H1 (cell line): ENCODE measurements at regions not wholly inside any gene's neighbourhood (a gene's known extent, or its start where the extent isn't known, plus 50 kb on each side); places are given as distances from the start of the nearest gene placed in this dataset.

Experiments used
- CTCF ChIA-PET: fragments of 300-600 bp; sonication (Branson Sonifier 250); formaldehyde crosslinking; loops from one replicate; lab custom pipeline; 2021; ENCODE audit not compliant: partially characterized antibody; lab: Charles Lee
- POLR2A ChIA-PET: fragments of 300-600 bp; sonication (Branson Sonifier 250); formaldehyde crosslinking; loops from one replicate; lab custom pipeline; 2021; ENCODE audit warnings: inconsistent platforms; ENCODE audit not compliant: partially characterized antibody; lab: Charles Lee
- DNase-seq, 2 experiments: peaks; one replicate each; pipeline versions ENCODE4 v3.0.0 to v3.0.0-alpha.2; 2010 to 2022; ENCODE audit warnings: low spot score in 2 of 2, low read depth in 1 of 2, mixed read lengths in 1 of 2
- FAIRE-seq: peaks from 2 replicates; lab custom pipeline; 2011; peaks lifted over from hg19 to GRCh38; lab: Jason Lieb, UNC
- H2AFZ ChIP-seq: 2 replicates; pipeline ENCODE4 v1.8.1; 2012; ENCODE audit warnings: low read length, inconsistent platforms
- H2AK5ac ChIP-seq: 2 replicates; pipeline ENCODE4 v1.6.1; 2013; ENCODE audit warnings: low read depth, low read length
- H2BK120ac ChIP-seq: replicated peaks from 2 replicates; pipeline ENCODE3; 2013; ENCODE audit warnings: low read depth, low read length, inconsistent platforms
- H2BK12ac ChIP-seq: 2 replicates; pipeline ENCODE4 v1.6.1; 2013; ENCODE audit warnings: low read depth, low read length
- H2BK15ac ChIP-seq: 2 replicates; pipeline ENCODE4 v1.6.1; 2013; ENCODE audit warnings: low read length
- H2BK20ac ChIP-seq: 2 replicates; pipeline ENCODE4 v1.6.1; 2013; ENCODE audit warnings: low read length
- H2BK5ac ChIP-seq: 2 replicates; pipeline ENCODE4 v1.6.1; 2013; ENCODE audit warnings: low read depth, low read length
- H3K14ac ChIP-seq: 2 replicates; pipeline ENCODE4 v1.6.1; 2013; ENCODE audit warnings: inconsistent platforms; ENCODE audit not compliant: insufficient read length
- H3K18ac ChIP-seq: 2 replicates; pipeline ENCODE4 v1.6.1; 2013; ENCODE audit warnings: low read length; ENCODE audit errors: extremely low read depth
- H3K23ac ChIP-seq: 2 replicates; pipeline ENCODE4 v1.6.1; 2013; ENCODE audit warnings: inconsistent platforms; ENCODE audit not compliant: insufficient read length
- H3K23me2 ChIP-seq: 2 replicates; pipeline ENCODE4 v1.6.1; 2013; ENCODE audit warnings: low read depth, low read length
- H3K27ac ChIP-seq: 2 replicates; pipeline ENCODE4 v1.6.1; 2011; ENCODE audit warnings: low read depth, low read length, inconsistent platforms
- H3K27me3 ChIP-seq, 4 experiments: replicated peaks in 1 of 4; 1 replicate in 1 of 4; 2 replicates in 3 of 4; pipeline versions ENCODE4 v1.6.1 to v1.8.1; 2011 to 2013; ENCODE audit warnings: low read length in 3 of 4, mild to moderate bottlenecking in 3 of 4, inconsistent platforms in 2 of 4, mixed read lengths in 2 of 4, moderate library complexity in 1 of 4; ENCODE audit not compliant: control insufficient read depth in 3 of 4, insufficient read depth in 3 of 4; ENCODE audit errors: extremely low read depth in 1 of 4
- H3K36me3 ChIP-seq, 4 experiments: 2 replicates each; pipeline versions ENCODE4 v1.6.1 to v1.8.1; 2011 to 2013; ENCODE audit warnings: mild to moderate bottlenecking in 4 of 4, low read length in 3 of 4, moderate library complexity in 2 of 4, control low read depth in 1 of 4, inconsistent platforms in 1 of 4; ENCODE audit not compliant: insufficient read depth in 4 of 4, control insufficient read depth in 2 of 4
- H3K4ac ChIP-seq: replicated peaks from 2 replicates; pipeline ENCODE3; 2013; ENCODE audit warnings: low read length, low read depth, mixed read lengths, inconsistent platforms; ENCODE audit not compliant: insufficient read length
- H3K4me1 ChIP-seq, 4 experiments: replicated peaks in 1 of 4; 1 replicate in 1 of 4; 2 replicates in 3 of 4; pipeline versions ENCODE4 v1.6.1 to v1.8.1; 2011 to 2013; ENCODE audit warnings: low read length in 3 of 4, inconsistent platforms in 2 of 4, mixed read lengths in 1 of 4; ENCODE audit not compliant: insufficient read depth in 4 of 4, control insufficient read depth in 3 of 4
- H3K4me2 ChIP-seq, 2 experiments: 2 replicates each; pipeline versions ENCODE4 v1.6.1 to v1.8.1; 2011 to 2013; ENCODE audit warnings: low read depth in 2 of 2, low read length in 2 of 2, control low read depth in 1 of 2, inconsistent platforms in 1 of 2, mild to moderate bottlenecking in 1 of 2; ENCODE audit not compliant: insufficient read depth in 1 of 2
- H3K4me3 ChIP-seq, 4 experiments: fragments of 200-600, 300-600 bp in 1 of 4; sonication (generic), shearing (Covaris generic), sonication (Bioruptor Twin) in 1 of 4; 2 replicates each; pipeline versions ENCODE4 v1.5.1 to v1.8.1; 2011 to 2016; ENCODE audit warnings: low read length in 4 of 4, low read depth in 3 of 4, control low read depth in 2 of 4, inconsistent platforms in 2 of 4, mild to moderate bottlenecking in 2 of 4, mixed read lengths in 1 of 4, moderate library complexity in 1 of 4; ENCODE audit not compliant: insufficient read depth in 2 of 4; ENCODE audit errors: extremely low read depth in 1 of 4
- H3K56ac ChIP-seq: replicated peaks from 2 replicates; pipeline ENCODE3; 2013; ENCODE audit warnings: low read depth, mild to moderate bottlenecking, mixed read lengths, low read length, inconsistent platforms; ENCODE audit not compliant: insufficient read length
- H3K79me1 ChIP-seq: 2 replicates; pipeline ENCODE4 v1.6.1; 2013; ENCODE audit warnings: low read depth, low read length, control low read depth
- H3K79me2 ChIP-seq, 2 experiments: 2 replicates each; pipeline versions ENCODE4 v1.6.1 to v1.8.1; 2012 to 2013; ENCODE audit warnings: low read length in 2 of 2, mild to moderate bottlenecking in 2 of 2, inconsistent platforms in 1 of 2; ENCODE audit not compliant: insufficient read depth in 2 of 2, control insufficient read depth in 1 of 2
- H3K9ac ChIP-seq, 4 experiments: replicated peaks in 1 of 4; 1 replicate in 1 of 4; 2 replicates in 3 of 4; pipeline versions ENCODE4 v1.6.1 to v1.8.1; 2011 to 2013; ENCODE audit warnings: low read depth in 3 of 4, low read length in 3 of 4, control low read depth in 2 of 4, mild to moderate bottlenecking in 2 of 4, moderate library complexity in 2 of 4, inconsistent platforms in 1 of 4; ENCODE audit errors: extremely low read depth in 1 of 4
- H3K9me3 ChIP-seq, 2 experiments: 2 replicates each; pipeline versions ENCODE4 v1.6.1 to v1.8.1; 2012 to 2013; ENCODE audit warnings: mild to moderate bottlenecking in 2 of 2, moderate library complexity in 2 of 2, control low read depth in 1 of 2, inconsistent platforms in 1 of 2, low read depth in 1 of 2, low read length in 1 of 2, mixed read lengths in 1 of 2; ENCODE audit not compliant: insufficient read depth in 2 of 2
- H4K20me1 ChIP-seq, 2 experiments: replicated peaks in 1 of 2; 2 replicates each; pipeline versions ENCODE3 to v1.8.1; 2011 to 2013; ENCODE audit warnings: inconsistent platforms in 2 of 2, low read length in 2 of 2, mild to moderate bottlenecking in 1 of 2; ENCODE audit not compliant: insufficient read depth in 2 of 2, control insufficient read depth in 1 of 2
- H4K5ac ChIP-seq: 2 replicates; pipeline ENCODE4 v1.6.1; 2013; ENCODE audit warnings: low read length, low read depth, mixed read lengths, inconsistent platforms; ENCODE audit not compliant: insufficient read length
- H4K8ac ChIP-seq: 2 replicates; pipeline ENCODE4 v1.8.0; 2013; ENCODE audit warnings: mild to moderate bottlenecking, moderate library complexity, low read length, inconsistent platforms; ENCODE audit not compliant: insufficient read depth; ENCODE audit errors: extremely low read depth
- H4K91ac ChIP-seq: replicated peaks from 2 replicates; pipeline ENCODE3; 2013; ENCODE audit warnings: low read length, mixed read lengths, inconsistent platforms; ENCODE audit not compliant: insufficient read length
- CHD2 ChIP-seq: IDR thresholded peaks from 2 replicates; pipeline ENCODE4 v1.6.1; 2012; ENCODE audit warnings: low read length, improper control_type of control experiment
- CREB1 ChIP-seq: IDR thresholded peaks from 2 replicates; pipeline ENCODE4 v1.6.1; 2012; ENCODE audit warnings: inconsistent platforms
- EGR1 ChIP-seq: IDR thresholded peaks from 2 replicates; pipeline ENCODE4 v1.6.1; 2011; ENCODE audit warnings: low read depth, low read length, borderline replicate concordance
- POLR2A ChIP-seq, 2 experiments: IDR thresholded peaks; 1 replicate in 1 of 2; 2 replicates in 1 of 2; pipeline ENCODE4 v1.6.1; 2011; ENCODE audit warnings: low read depth in 2 of 2, low read length in 2 of 2, mild to moderate bottlenecking in 2 of 2; ENCODE audit errors: control extremely low read depth in 1 of 2
- POU5F1 ChIP-seq: IDR thresholded peaks from 2 replicates; pipeline ENCODE4 v1.6.1; 2011; ENCODE audit warnings: low read depth, mild to moderate bottlenecking, low read length, moderate library complexity
- RNF2 ChIP-seq: fragments of 200-900, 300-1000 bp; sonication (generic); IDR thresholded peaks from 2 replicates; pipeline ENCODE4 v1.7.1; 2016; ENCODE audit warnings: borderline replicate concordance, low read depth, mild to moderate bottlenecking, antibody characterized with exemption, low read length; ENCODE audit not compliant: poor library complexity, severe bottlenecking; ENCODE audit errors: missing control alignments
- SIN3A ChIP-seq, 2 experiments: IDR thresholded peaks in 1 of 2; conservative IDR thresholded peaks in 1 of 2; 2 replicates each; pipeline ENCODE4 v1.6.1; 2011 to 2012; ENCODE audit warnings: low read length in 2 of 2, improper control_type of control experiment in 1 of 2, low read depth in 1 of 2, mild to moderate bottlenecking in 1 of 2
- SP4 ChIP-seq: IDR thresholded peaks from 2 replicates; pipeline ENCODE4 v1.6.1; 2012; ENCODE audit warnings: low read length, inconsistent platforms
- TAF1 ChIP-seq: IDR thresholded peaks from 2 replicates; pipeline ENCODE4 v1.6.1; 2011; ENCODE audit warnings: mild to moderate bottlenecking, low read depth, low read length
- USF2 ChIP-seq: IDR thresholded peaks from 2 replicates; pipeline ENCODE4 v1.6.1; 2011; ENCODE audit warnings: low read length, improper control_type of control experiment
- WGBS, 2 experiments: shearing (Covaris generic) in 1 of 2; methylation state at CpG; one replicate each; pipeline versions ENCODE4 v1.1.6 to v1.1.7; 2013 to 2015; ENCODE audit warnings: low lambda C conversion rate in 2 of 2, mixed read lengths in 2 of 2, inconsistent platforms in 1 of 2, low coverage in 1 of 2, missing lambda C conversion rate in 1 of 2; ENCODE audit not compliant: insufficient replicate concordance in 2 of 2, insufficient coverage in 1 of 2, insufficient read length in 1 of 2; ENCODE audit errors: extremely low coverage in 1 of 2, missing lambda C conversion rate in 1 of 2; 5-methylcytosine and 5-hydroxymethylcytosine counted together
- TF ChIP-seq, protein P1 (sequence below): IDR thresholded peaks from 2 replicates; pipeline ENCODE4 v1.6.1; 2012; ENCODE audit warnings: inconsistent platforms
- TF ChIP-seq, protein P2 (sequence below): IDR thresholded peaks from 2 replicates; pipeline ENCODE4 v1.6.1; 2012; ENCODE audit warnings: low read length, inconsistent platforms

GRCh38 chr2:226327830-226328229, 471.8 kb downstream of the IRS1 start:
- Histone ChIP-seq H4K20me1 (no peaks in the 10 kb centered on the region), H3K18ac (no peak overlapping the region), H3K4me2 (no peak overlapping the region), H2BK12ac (no peak overlapping the region), H3K23me2 (no peaks in the 10 kb centered on the region), H3K4me1 (0 out of 7 replicates have a peak, but pooled peaks cover 0 to 2% (median 0%) of the 10 kb centered on the region in 4 experiments), H3K56ac (no peak overlapping the region), H3K9ac (no peak overlapping the region), H2BK15ac (no peak overlapping the region), H4K8ac (no peak overlapping the region), H3K27ac (no peak overlapping the region), H2BK20ac (no peak overlapping the region), H3K79me2 (no peaks in the 10 kb centered on the region), H3K4me3 (no peak overlapping the region), H3K4ac (no peak overlapping the region), H2BK120ac (no peak overlapping the region), H4K91ac (no peak overlapping the region), H3K27me3 (no peaks in the 10 kb centered on the region), H3K14ac (no peak overlapping the region), H3K9me3 (no peaks in the 10 kb centered on the region), H2AFZ (no peak overlapping the region), H3K79me1 (no peaks in the 10 kb centered on the region), H2AK5ac (no peak overlapping the region), H3K36me3 (no peaks in the 10 kb centered on the region), H2BK5ac (no peak overlapping the region), H3K23ac (no peak overlapping the region), H4K5ac (no peak overlapping the region)
- WGBS, 2 experiments, result 100% methylated on average over 4 of the region's 4 CpGs; no CpG with 5 or more reads in 1 of the 2 experiments
- DNase-seq (no peak), FAIRE-seq (no peak)
- POLR2A ChIA-PET, result no interaction called here
- CTCF ChIA-PET, result no interaction called here
- TF ChIP-seq POU5F1 (no peak), USF2 (no peak), RNF2 (no peak), SIN3A (conservative IDR thresholded peaks at IDR 0.05 in 1 of 2, IDR thresholded peaks at IDR 0.05 in 1 of 2; ENCODE audit: low read depth in 1 of 2, low read length in 2 of 2) (no peak), POLR2A (IDR thresholded peaks at IDR 0.05; ENCODE audit: control extremely low read depth in 1 of 2, low read depth in 2 of 2, low read length in 2 of 2) (no peak), SP4 (no peak), EGR1 (no peak), TAF1 (no peak), CREB1 (no peak), CHD2 (no peak)
- TF ChIP-seq, protein P1, sequence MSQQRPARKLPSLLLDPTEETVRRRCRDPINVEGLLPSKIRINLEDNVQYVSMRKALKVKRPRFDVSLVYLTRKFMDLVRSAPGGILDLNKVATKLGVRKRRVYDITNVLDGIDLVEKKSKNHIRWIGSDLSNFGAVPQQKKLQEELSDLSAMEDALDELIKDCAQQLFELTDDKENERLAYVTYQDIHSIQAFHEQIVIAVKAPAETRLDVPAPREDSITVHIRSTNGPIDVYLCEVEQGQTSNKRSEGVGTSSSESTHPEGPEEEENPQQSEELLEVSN, result no peak
- TF ChIP-seq, protein P2, sequence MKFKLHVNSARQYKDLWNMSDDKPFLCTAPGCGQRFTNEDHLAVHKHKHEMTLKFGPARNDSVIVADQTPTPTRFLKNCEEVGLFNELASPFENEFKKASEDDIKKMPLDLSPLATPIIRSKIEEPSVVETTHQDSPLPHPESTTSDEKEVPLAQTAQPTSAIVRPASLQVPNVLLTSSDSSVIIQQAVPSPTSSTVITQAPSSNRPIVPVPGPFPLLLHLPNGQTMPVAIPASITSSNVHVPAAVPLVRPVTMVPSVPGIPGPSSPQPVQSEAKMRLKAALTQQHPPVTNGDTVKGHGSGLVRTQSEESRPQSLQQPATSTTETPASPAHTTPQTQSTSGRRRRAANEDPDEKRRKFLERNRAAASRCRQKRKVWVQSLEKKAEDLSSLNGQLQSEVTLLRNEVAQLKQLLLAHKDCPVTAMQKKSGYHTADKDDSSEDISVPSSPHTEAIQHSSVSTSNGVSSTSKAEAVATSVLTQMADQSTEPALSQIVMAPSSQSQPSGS, result no peak
